Endodermal cell (in vitro differentiated cells): ENCODE measurements at regions not wholly inside any gene's neighbourhood (a gene's known extent, or its start where the extent isn't known, plus 50 kb on each side); places are given as distances from the start of the nearest gene placed in this dataset.
"Not testable (repeated sequence)": the region's sequence is repeated elsewhere in the genome, so short reads cannot be mapped to it uniquely, and the experiment has no call there.

Source experiments
- DNase-seq: peaks from one replicate; pipeline ENCODE4 v3.0.0-alpha.2; 2017
- H3K27ac ChIP-seq: 2 replicates; pipeline ENCODE4 v1.5.1; 2013; ENCODE audit warnings: mild to moderate bottlenecking, low read depth, low read length, moderate library complexity
- H3K27me3 ChIP-seq: 2 replicates; pipeline ENCODE4 v1.6.1; 2013; ENCODE audit warnings: mild to moderate bottlenecking, low read length, moderate library complexity; ENCODE audit not compliant: insufficient read depth, control insufficient read depth, poor library complexity, severe bottlenecking
- H3K36me3 ChIP-seq: 2 replicates; pipeline ENCODE4 v1.7.0; 2013; ENCODE audit warnings: mild to moderate bottlenecking, low read length, moderate library complexity; ENCODE audit not compliant: control insufficient read depth, insufficient read depth
- H3K4me1 ChIP-seq: one replicate; pipeline ENCODE4 v1.7.0; 2013; ENCODE audit warnings: low read length; ENCODE audit not compliant: control insufficient read depth, insufficient read depth
- H3K4me3 ChIP-seq: 2 replicates; pipeline ENCODE4 v1.5.1; 2013; ENCODE audit warnings: mild to moderate bottlenecking, low read length, moderate library complexity
- H3K9ac ChIP-seq: 2 replicates; pipeline ENCODE4 v1.6.1; 2013; ENCODE audit warnings: mild to moderate bottlenecking, low read length, moderate library complexity; ENCODE audit not compliant: poor library complexity, severe bottlenecking; ENCODE audit errors: extremely low read depth
- H3K9me3 ChIP-seq: 2 replicates; pipeline ENCODE4 v1.6.1; 2013; ENCODE audit warnings: mild to moderate bottlenecking, low read length, moderate library complexity; ENCODE audit not compliant: control insufficient read depth
- H3K27ac Mint-ChIP-seq: 2 replicates; pipeline ENCODE4 v1.8.0; 2020; ENCODE audit warnings: mixed read lengths
- H3K27me3 Mint-ChIP-seq: 2 replicates; pipeline ENCODE4 v1.8.0; 2021; ENCODE audit warnings: mild to moderate bottlenecking, mixed read lengths; ENCODE audit not compliant: insufficient read depth
- H3K36me3 Mint-ChIP-seq: 2 replicates; pipeline ENCODE4 v1.8.0; 2020; ENCODE audit warnings: low read depth, mixed read lengths
- H3K4me1 Mint-ChIP-seq: 2 replicates; pipeline ENCODE4 v1.8.0; 2020; ENCODE audit warnings: mixed read lengths
- H3K4me3 Mint-ChIP-seq: 2 replicates; pipeline ENCODE4 v1.8.0; 2020; ENCODE audit warnings: mild to moderate bottlenecking, moderate library complexity, mixed read lengths
- H3K9me3 Mint-ChIP-seq: 2 replicates; pipeline ENCODE4 v1.8.0; 2020; ENCODE audit warnings: mild to moderate bottlenecking, mixed read lengths
- WGBS, 2 experiments: methylation state at CpG; one replicate each; pipeline versions ENCODE4 v1.1.5 to v1.1.7; 2013; ENCODE audit warnings: missing lambda C conversion rate in 2 of 2, mixed read lengths in 1 of 2; ENCODE audit not compliant: insufficient coverage in 1 of 2, insufficient read length in 1 of 2; 5-methylcytosine and 5-hydroxymethylcytosine counted together
- TF ChIP-seq, protein P1 (sequence below): fragments of 200-600 bp; sonication (generic); conservative IDR thresholded peaks from 2 replicates; pipeline ENCODE4 v1.5.0; 2021; ENCODE audit warnings: antibody characterized with exemption, mild to moderate bottlenecking

DNA sequence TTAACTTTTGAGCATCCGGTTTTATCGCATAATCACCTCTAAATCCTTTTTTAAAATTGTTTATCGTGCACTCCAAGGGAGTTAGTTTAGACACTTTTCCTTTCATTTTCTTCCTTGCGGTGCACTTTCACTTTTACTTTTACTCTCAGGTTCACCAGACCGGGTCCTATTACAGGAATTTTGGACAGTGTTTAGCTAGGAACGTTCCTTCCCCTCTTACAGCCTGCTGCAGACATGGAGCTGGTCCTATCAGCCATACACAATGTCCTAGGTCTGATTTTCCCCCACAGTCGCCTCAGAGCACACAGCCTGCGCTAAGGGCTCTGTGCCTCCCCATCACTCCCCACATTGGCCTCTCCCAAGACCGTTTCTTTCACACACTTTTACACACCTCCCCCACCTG is 103.9 kb downstream of the ALG10 start:
- Mint-ChIP-seq H3K4me1 (no peaks in the 10 kb centered on the region), H3K9me3 (peaks cover 95% of the 10 kb centered on the region), H3K27ac (no peak overlapping the region), H3K27me3 (no peaks in the 10 kb centered on the region), H3K36me3 (peaks cover 1% of the 10 kb centered on the region), H3K4me3 (no peak overlapping the region)
- H3K4me3 ChIP-seq, result no peak overlapping the region
- H3K4me1 ChIP-seq, result no peaks in the 10 kb centered on the region
- no peak for DNase-seq
- no peaks in the 10 kb centered on the region for H3K36me3 ChIP-seq
- H3K27me3 ChIP-seq, result no peaks in the 10 kb centered on the region
- no peak overlapping the region for H3K9ac ChIP-seq
- peaks cover 64% of the 10 kb centered on the region for H3K9me3 ChIP-seq
- 66 to 74% methylated on average over 5 to 9 of the region's 9 CpGs for WGBS, 2 experiments
- H3K27ac ChIP-seq, result no peak overlapping the region
- TF ChIP-seq, protein P1, sequence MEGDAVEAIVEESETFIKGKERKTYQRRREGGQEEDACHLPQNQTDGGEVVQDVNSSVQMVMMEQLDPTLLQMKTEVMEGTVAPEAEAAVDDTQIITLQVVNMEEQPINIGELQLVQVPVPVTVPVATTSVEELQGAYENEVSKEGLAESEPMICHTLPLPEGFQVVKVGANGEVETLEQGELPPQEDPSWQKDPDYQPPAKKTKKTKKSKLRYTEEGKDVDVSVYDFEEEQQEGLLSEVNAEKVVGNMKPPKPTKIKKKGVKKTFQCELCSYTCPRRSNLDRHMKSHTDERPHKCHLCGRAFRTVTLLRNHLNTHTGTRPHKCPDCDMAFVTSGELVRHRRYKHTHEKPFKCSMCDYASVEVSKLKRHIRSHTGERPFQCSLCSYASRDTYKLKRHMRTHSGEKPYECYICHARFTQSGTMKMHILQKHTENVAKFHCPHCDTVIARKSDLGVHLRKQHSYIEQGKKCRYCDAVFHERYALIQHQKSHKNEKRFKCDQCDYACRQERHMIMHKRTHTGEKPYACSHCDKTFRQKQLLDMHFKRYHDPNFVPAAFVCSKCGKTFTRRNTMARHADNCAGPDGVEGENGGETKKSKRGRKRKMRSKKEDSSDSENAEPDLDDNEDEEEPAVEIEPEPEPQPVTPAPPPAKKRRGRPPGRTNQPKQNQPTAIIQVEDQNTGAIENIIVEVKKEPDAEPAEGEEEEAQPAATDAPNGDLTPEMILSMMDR, result no peak

DNA sequence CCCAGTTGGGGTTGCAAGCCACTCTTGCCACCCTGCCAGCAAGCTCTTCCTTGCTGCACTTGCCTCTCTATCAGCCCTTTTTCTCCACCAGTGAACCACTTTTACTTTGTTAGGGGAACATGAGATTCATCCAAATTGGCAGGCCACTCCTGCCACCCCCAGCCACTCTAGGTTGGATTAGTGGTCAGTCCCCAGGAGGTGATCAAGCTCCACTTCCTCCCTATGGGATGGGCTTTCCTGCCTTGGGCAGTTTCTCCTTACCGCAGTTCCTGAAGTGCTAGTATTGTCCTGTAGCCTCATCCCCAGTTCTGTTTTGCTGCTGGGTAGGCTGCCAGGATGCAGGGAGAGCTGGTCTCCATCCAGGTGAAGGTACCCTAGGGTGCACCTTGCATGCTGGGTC is 104.5 kb downstream of the ALG10 start:
- Mint-ChIP-seq H3K4me3 (no peak overlapping the region), H3K36me3 (peaks cover 1% of the 10 kb centered on the region), H3K27ac (no peak overlapping the region), H3K4me1 (no peaks in the 10 kb centered on the region), H3K27me3 (no peaks in the 10 kb centered on the region), H3K9me3 (peaks cover 94% of the 10 kb centered on the region)
- Histone ChIP-seq H3K27ac (no peak overlapping the region), H3K36me3 (no peaks in the 10 kb centered on the region), H3K9ac (no peak overlapping the region), H3K9me3 (peaks cover 58% of the 10 kb centered on the region), H3K27me3 (no peaks in the 10 kb centered on the region), H3K4me1 (no peaks in the 10 kb centered on the region), H3K4me3 (no peak overlapping the region)
- TF ChIP-seq, protein P1, result no peak
- no peak for DNase-seq
- 88 to 90% methylated on average over 1 of the region's 1 CpG for WGBS, 2 experiments

DNA sequence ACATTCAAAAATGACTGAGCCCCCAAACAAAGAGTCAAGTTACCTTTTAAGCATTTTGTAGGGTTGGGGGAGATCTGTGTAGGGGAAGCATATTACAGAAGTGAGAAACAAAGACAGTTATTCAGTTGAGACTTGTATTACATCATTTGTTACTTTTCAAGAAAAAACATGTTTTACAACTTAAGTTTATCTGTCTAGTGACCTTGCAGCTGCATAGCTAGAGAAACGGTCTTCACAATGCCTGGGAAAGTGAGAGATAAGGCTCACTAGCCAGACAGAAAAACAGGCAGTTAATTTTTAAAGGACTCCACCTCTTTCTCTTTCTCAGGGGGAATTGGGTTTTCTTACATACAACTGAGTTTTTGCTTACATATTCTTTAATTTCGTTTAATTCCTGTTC is 105.1 kb downstream of the ALG10 start:
- peaks cover 52% of the 10 kb centered on the region for H3K9me3 ChIP-seq
- not testable (repeated sequence) for H3K4me3 Mint-ChIP-seq, H3K9ac ChIP-seq, H3K4me3 ChIP-seq, H3K27me3 ChIP-seq, H3K4me1 Mint-ChIP-seq, H3K4me1 ChIP-seq, H3K27me3 Mint-ChIP-seq, DNase-seq, H3K36me3 ChIP-seq, H3K27ac Mint-ChIP-seq, H3K36me3 Mint-ChIP-seq, H3K27ac ChIP-seq
- H3K9me3 Mint-ChIP-seq, result peaks cover 93% of the 10 kb centered on the region
- 60 to 61% methylated on average over 1 of the region's 2 CpGs for WGBS, 2 experiments

DNA sequence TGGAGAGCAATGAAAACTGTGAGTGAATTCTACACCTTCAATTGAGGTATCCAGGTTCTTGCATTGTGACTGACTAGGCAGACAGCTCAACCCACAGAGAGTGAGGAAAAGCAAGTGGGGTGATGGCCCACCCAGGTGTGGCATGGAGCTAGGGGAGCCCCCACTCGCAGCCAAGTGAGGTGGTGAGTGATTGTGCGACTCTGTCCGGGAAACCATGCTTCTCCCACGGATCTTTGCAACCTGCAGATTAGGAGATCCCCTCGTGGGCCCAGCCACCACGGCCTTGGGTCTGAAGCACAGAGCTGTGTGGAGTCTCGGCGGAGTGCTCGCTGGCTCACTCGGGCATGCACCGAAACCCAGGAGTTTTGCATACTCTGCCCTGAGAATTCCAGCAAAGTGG is 120.1 kb downstream of the ALG10 start:
- DNase-seq, result no peak
- H3K4me1 Mint-ChIP-seq, result no peaks in the 10 kb centered on the region
- H3K27me3 Mint-ChIP-seq, result no peaks in the 10 kb centered on the region
- H3K36me3 Mint-ChIP-seq, result no peaks in the 10 kb centered on the region
- no peak overlapping the region for H3K9ac ChIP-seq
- no peak overlapping the region for H3K4me3 ChIP-seq
- H3K4me1 ChIP-seq, result no peaks in the 10 kb centered on the region
- H3K4me3 Mint-ChIP-seq, result no peak overlapping the region
- H3K9me3 ChIP-seq, result peaks cover 43% of the 10 kb centered on the region
- WGBS, 2 experiments, result 79 to 88% methylated on average over 11 of the region's 11 CpGs
- H3K36me3 ChIP-seq, result no peaks in the 10 kb centered on the region
- H3K27ac ChIP-seq, result no peak overlapping the region
- H3K9me3 Mint-ChIP-seq, result peaks cover 93% of the 10 kb centered on the region
- TF ChIP-seq, protein P1, result no peak
- no peaks in the 10 kb centered on the region for H3K27me3 ChIP-seq
- H3K27ac Mint-ChIP-seq, result no peak overlapping the region
